Stimulated activated CD4-positive, alpha-beta T cell treated with anti-CD3 and anti-CD28 coated beads, Interleukin-15, amount 100 ng/mL, for 1 hour (primary cell): ENCODE measurements at regions not wholly inside any gene's neighbourhood (a gene's known extent, or its start where the extent isn't known, plus 50 kb on each side); places are given as distances from the start of the nearest gene placed in this dataset.

ENCODE experiments used
- DNase-seq, 2 donors: peaks; one replicate each; pipeline ENCODE4 v3.0.0-alpha.2; 2020; ENCODE audit warnings: low read depth in 1 of 2, low spot score in 1 of 2

DNA sequence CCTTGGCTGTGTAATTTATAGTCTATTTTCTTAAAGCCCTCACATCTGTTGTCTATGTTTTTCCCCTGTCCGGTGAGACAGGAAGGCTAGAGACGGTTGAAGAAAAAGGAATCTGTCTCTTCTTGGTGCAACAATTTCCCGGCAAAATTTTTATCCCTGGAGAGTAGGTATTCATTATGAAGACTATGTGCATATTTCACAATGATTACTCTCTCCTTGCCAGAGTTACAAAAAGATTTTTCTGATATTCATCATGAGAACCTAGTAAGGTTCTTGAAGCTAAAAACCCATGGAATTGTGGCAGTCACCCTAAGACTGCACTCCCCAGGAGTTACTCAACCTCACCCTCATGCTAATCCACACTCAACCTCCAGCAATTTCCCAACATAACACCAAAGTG, 55.0 kb upstream of the GHITM start:
- DNase-seq: no peak

DNA sequence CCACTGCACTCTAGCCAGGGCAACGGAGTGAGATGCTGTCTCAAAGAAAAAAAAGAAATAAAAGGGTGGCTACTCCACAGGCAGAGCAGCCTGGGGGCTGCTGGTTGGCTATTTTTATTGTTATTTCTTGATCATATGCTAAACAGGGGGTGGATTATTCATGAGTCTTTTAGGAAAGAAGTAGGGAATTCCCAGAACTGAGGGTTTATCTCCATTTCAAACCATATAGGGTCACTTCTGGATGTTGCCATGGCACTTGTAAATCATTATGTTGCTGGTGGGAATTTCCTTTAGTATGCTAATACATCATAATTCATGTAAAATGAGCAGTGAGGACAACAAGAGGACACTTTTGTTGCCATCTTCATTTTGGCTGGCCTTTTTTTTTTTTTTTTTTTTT, 52.1 kb upstream of the GHITM start:
- DNase-seq: no peak

DNA sequence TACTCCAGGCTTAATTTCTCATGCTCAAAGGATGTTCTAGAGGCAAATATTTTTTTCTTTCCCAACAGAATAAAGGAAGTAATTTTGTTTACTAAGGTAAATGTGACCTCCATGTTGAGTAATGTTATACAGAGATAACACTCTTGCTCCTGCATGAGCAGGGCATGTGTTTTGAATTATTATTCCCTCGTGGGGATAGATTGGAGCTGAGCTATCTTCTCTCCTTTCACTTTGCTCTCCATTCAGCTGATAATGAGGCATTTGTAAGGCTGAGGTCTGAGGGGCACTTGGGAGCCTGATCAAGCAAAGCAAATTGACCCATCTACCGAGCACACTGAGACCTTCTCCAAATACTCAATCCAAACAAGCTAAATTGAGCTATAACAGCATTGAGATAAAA, 50.7 kb upstream of the GHITM start:
- no peak for DNase-seq

DNA sequence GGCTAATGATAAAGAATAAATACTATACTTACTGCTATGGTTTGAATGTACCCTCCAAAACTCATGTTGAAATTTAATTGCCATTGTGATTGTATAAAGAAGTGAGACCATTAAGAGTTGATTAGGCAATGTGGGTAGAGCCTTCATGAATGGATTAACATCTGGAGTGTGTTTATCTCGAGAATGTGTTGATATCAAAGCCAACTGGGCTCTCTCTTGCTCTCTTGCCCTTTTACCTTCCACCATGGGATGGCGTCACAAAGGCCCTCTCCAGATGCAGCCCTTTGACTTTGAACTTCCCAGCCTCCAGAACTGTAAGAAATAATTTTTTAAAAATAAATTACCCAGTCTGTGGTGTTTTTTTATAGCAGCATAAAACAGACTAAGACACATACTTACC, 50.1 kb upstream of the GHITM start:
- DNase-seq: no peak
